Tibial nerve (tissue), 4 donors: ENCODE measurements at regions not wholly inside any gene's neighbourhood (a gene's known extent, or its start where the extent isn't known, plus 50 kb on each side); places are given as distances from the start of the nearest gene placed in this dataset.

ENCODE experiments used
- DNase-seq, 2 donors: peaks; one replicate each; pipeline ENCODE4 v3.0.0-alpha.2; 2019; ENCODE audit warnings: low spot score in 2 of 2
- H3K27ac ChIP-seq, 4 donors: fragments of 200-600 bp; sonication (generic) in 3 of 4; one replicate each; pipeline ENCODE4 v1.5.1; 2017 to 2019; ENCODE audit warnings: mild to moderate bottlenecking in 1 of 4
- H3K27me3 ChIP-seq, 2 donors: fragments of 200-600 bp; sonication (generic) in 1 of 2; one replicate each; pipeline versions ENCODE4 v1.5.1 to v1.6.0; 2017 to 2019
- H3K36me3 ChIP-seq, 3 donors: fragments of 200-600 bp; sonication (generic); one replicate each; pipeline ENCODE4 v1.5.1; 2018 to 2019
- H3K4me1 ChIP-seq, 4 donors: fragments of 200-600 bp; sonication (generic) in 3 of 4; one replicate each; pipeline ENCODE4 v1.5.1; 2017 to 2019
- H3K4me3 ChIP-seq, 4 donors: fragments of 200-600 bp; sonication (generic) in 3 of 4; one replicate each; pipeline ENCODE4 v1.5.1; 2017 to 2019; ENCODE audit warnings: mild to moderate bottlenecking in 1 of 4, moderate library complexity in 1 of 4
- H3K9me3 ChIP-seq, 4 donors: fragments of 200-600 bp; sonication (generic) in 3 of 4; one replicate each; pipeline ENCODE4 v1.5.1; 2017 to 2019
- EP300 ChIP-seq, 2 donors: sonication (generic); formaldehyde crosslinking; IDR thresholded peaks; one replicate each; pipeline ENCODE4 v1.6.1; 2017; ENCODE audit warnings: antibody characterized with exemption in 2 of 2, mild to moderate bottlenecking in 1 of 2
- POLR2A ChIP-seq, 2 donors: fragments of 450-650 bp; IDR thresholded peaks; one replicate each; pipeline ENCODE4 v1.6.1; 2017; ENCODE audit warnings: antibody characterized with exemption in 2 of 2, mild to moderate bottlenecking in 2 of 2, moderate library complexity in 2 of 2
- WGBS, 2 donors: methylation state at CpG; one replicate each; pipeline ENCODE4 v1.1.5; 2018; 5-methylcytosine and 5-hydroxymethylcytosine counted together
- TF ChIP-seq, protein P1 (sequence below), 5 experiments: fragments of 200-600 bp in 3 of 5; fragments of 450-650 bp in 2 of 5; sonication (generic) in 3 of 5; IDR thresholded peaks; one replicate each; pipeline ENCODE4 v1.5.1; 2016 to 2019; ENCODE audit warnings: antibody characterized with exemption in 5 of 5, mild to moderate bottlenecking in 3 of 5, moderate library complexity in 2 of 5

- no peaks in the 10 kb centered on the region for H3K9me3 ChIP-seq
- no peaks in the 10 kb centered on the region for H3K4me1 ChIP-seq
- DNase-seq, result no peak
- H3K27me3 ChIP-seq, result peaks cover 0 to 55% of the 10 kb centered on the region in 2 donors
- WGBS, 2 donors, result 84 to 92% methylated on average over 22 of the region's 23 CpGs
- H3K27ac ChIP-seq, result no peak overlapping the region
- no peaks in the 10 kb centered on the region for H3K36me3 ChIP-seq
- TF ChIP-seq EP300 (IDR thresholded peaks at IDR 0.05), result no peak
- TF ChIP-seq, protein P1, sequence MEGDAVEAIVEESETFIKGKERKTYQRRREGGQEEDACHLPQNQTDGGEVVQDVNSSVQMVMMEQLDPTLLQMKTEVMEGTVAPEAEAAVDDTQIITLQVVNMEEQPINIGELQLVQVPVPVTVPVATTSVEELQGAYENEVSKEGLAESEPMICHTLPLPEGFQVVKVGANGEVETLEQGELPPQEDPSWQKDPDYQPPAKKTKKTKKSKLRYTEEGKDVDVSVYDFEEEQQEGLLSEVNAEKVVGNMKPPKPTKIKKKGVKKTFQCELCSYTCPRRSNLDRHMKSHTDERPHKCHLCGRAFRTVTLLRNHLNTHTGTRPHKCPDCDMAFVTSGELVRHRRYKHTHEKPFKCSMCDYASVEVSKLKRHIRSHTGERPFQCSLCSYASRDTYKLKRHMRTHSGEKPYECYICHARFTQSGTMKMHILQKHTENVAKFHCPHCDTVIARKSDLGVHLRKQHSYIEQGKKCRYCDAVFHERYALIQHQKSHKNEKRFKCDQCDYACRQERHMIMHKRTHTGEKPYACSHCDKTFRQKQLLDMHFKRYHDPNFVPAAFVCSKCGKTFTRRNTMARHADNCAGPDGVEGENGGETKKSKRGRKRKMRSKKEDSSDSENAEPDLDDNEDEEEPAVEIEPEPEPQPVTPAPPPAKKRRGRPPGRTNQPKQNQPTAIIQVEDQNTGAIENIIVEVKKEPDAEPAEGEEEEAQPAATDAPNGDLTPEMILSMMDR (IDR thresholded peaks at IDR 0.05), result no peak
- TF ChIP-seq POLR2A (IDR thresholded peaks at IDR 0.05), result no peak
- H3K4me3 ChIP-seq, result no peak overlapping the region
Observed at GRCh38 chr20:62531046-62531838, 55.4 kb upstream of the GATA5 start.

DNA sequence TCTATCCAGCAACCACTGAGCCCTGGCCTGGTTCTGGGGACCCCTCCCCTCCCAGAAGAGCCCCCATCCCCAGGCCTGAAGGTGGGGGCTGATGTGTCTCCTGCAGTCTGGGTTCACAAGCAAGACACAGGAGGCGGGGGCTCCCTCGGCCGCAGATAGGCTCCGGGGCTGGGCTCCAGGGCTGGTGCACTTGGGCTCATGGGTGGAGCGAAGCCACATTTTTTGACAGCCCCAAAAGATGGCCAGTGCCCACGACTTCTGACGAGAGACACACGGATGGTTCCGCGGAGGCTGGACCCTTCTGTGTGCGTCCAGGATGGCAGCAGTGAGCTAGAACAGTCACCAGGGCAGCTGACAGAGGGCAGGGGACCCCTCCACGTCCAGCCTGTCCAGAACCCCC is 57.1 kb upstream of the GATA5 start:
- H3K27ac ChIP-seq, result no peak overlapping the region
- H3K9me3 ChIP-seq, result no peaks in the 10 kb centered on the region
- TF ChIP-seq EP300 (IDR thresholded peaks at IDR 0.05), result no peak
- TF ChIP-seq POLR2A (IDR thresholded peaks at IDR 0.05), result no peak
- TF ChIP-seq, protein P1 (IDR thresholded peaks at IDR 0.05), result no peak
- WGBS, 2 donors, result 80 to 88% methylated on average over 1 to 11 of the region's 12 CpGs
- no peak overlapping the region for H3K4me3 ChIP-seq
- no peak for DNase-seq
- no peaks in the 10 kb centered on the region for H3K4me1 ChIP-seq
- no peaks in the 10 kb centered on the region for H3K36me3 ChIP-seq
- peaks cover 0 to 43% of the 10 kb centered on the region in 2 donors for H3K27me3 ChIP-seq

DNA sequence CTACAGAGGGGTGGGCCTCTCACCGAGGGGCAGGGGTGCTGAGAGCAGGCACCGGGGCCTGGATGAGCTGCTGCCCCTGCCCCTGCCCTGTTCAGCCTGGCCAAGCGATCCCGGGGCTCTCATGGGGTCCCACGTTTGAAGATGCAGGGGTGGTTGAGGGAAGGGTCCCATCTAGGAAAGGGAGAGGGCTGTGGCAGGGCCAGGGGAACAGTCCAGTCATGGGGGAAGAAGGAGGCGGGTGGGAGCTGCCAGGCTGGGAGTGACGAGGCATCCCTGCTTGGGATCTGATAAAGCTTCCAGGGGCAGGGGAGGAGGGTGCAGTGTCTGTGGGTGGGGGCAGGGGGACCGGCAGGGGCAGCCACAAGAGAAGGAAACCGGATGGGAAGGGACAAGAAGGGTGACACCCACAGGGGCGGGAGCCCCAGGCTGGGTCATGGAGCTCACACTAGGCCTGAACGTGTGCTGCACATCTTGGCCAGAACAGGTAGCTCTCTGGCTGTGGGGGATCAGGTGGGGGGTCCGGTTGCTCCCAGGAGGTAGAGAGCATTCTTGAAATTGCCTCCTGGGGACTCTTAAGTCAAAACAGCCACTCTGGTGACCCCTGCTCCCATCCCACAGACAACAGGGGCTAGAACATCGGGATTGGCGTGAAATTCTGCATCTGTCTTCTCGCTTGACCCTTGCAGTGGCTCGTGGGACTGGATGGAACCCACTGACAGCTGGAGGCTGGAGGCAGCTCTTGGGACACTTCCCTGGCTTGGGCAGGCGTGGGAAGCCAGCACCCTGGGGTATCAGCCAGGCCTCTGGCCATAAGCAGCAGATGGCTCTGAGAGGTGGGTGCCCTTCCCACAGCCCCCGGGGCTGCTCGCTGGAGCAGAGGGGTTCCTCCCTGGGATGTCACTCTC is 58.0 kb upstream of the GATA5 start:
- DNase-seq, result no peak
- Histone ChIP-seq H3K27ac (no peak overlapping the region), H3K27me3 (peaks cover 0 to 50% of the 10 kb centered on the region in 2 donors), H3K4me1 (no peaks in the 10 kb centered on the region), H3K9me3 (no peaks in the 10 kb centered on the region), H3K36me3 (no peaks in the 10 kb centered on the region), H3K4me3 (no peak overlapping the region)
- TF ChIP-seq EP300 (IDR thresholded peaks at IDR 0.05), result no peak
- 56 to 65% methylated on average over 17 to 18 of the region's 19 CpGs for WGBS, 2 donors

GRCh38 chr20:62534526-62535221 is 58.9 kb upstream of the GATA5 start:
- no peak for TF ChIP-seq POLR2A (IDR thresholded peaks at IDR 0.05)
- TF ChIP-seq EP300 (IDR thresholded peaks at IDR 0.05), result no peak
- TF ChIP-seq, protein P1 (IDR thresholded peaks at IDR 0.05), result no peak
- H3K4me1 ChIP-seq, result no peaks in the 10 kb centered on the region

GRCh38 chr20:62535282-62535811 is 59.6 kb upstream of the GATA5 start:
- H3K27me3 ChIP-seq, result peaks cover 0 to 50% of the 10 kb centered on the region in 2 donors
- no peak overlapping the region for H3K4me3 ChIP-seq
- no peak for DNase-seq
- no peaks in the 10 kb centered on the region for H3K9me3 ChIP-seq
- TF ChIP-seq, protein P1 (IDR thresholded peaks at IDR 0.05), result no peak
- TF ChIP-seq POLR2A (IDR thresholded peaks at IDR 0.05) (no peak), EP300 (IDR thresholded peaks at IDR 0.05) (no peak)
- H3K4me1 ChIP-seq, result no peaks in the 10 kb centered on the region
- H3K27ac ChIP-seq, result no peak overlapping the region
- 66 to 70% methylated on average over 7 to 11 of the region's 11 CpGs for WGBS, 2 donors
- no peaks in the 10 kb centered on the region for H3K36me3 ChIP-seq

More at GRCh38 chr20:62534526-62535221, 58.9 kb upstream of the GATA5 start:
- Histone ChIP-seq H3K9me3 (no peaks in the 10 kb centered on the region), H3K36me3 (no peaks in the 10 kb centered on the region), H3K27ac (no peak overlapping the region), H3K4me3 (no peak overlapping the region), H3K27me3 (peaks cover 0 to 51% of the 10 kb centered on the region in 2 donors)
- WGBS, 2 donors, result 64 to 80% methylated on average over 8 to 29 of the region's 29 CpGs
- no peak for DNase-seq
